H9 (cell line): ENCODE measurements at regions not wholly inside any gene's neighbourhood (a gene's known extent, or its start where the extent isn't known, plus 50 kb on each side); places are given as distances from the start of the nearest gene placed in this dataset.

Source experiments
- DNase-seq: peaks from one replicate; pipeline ENCODE4 v3.0.0-alpha.2; 2017
- H2AFZ ChIP-seq: one replicate; pipeline ENCODE4 v1.6.1; 2013; ENCODE audit warnings: mild to moderate bottlenecking, low read length, control low read depth, moderate library complexity
- H2AK5ac ChIP-seq: 2 replicates; pipeline ENCODE4 v1.6.1; 2013; ENCODE audit warnings: low read length, control low read depth, mixed read lengths; ENCODE audit not compliant: insufficient read length
- H2BK120ac ChIP-seq: one replicate; pipeline ENCODE4 v1.6.1; 2013; ENCODE audit warnings: low read depth, mild to moderate bottlenecking, low read length, control low read depth, inconsistent platforms; ENCODE audit not compliant: poor library complexity, severe bottlenecking
- H2BK12ac ChIP-seq: 2 replicates; pipeline ENCODE4 v1.6.1; 2013; ENCODE audit warnings: low read length, control low read depth, mixed read lengths, low read depth; ENCODE audit not compliant: insufficient read length
- H2BK15ac ChIP-seq: 2 replicates; pipeline ENCODE4 v1.6.1; 2013; ENCODE audit warnings: low read depth, low read length, control low read depth
- H2BK20ac ChIP-seq: one replicate; pipeline ENCODE4 v1.6.1; 2013; ENCODE audit warnings: low read depth, mild to moderate bottlenecking, low read length, control low read depth, inconsistent platforms; ENCODE audit not compliant: poor library complexity, severe bottlenecking
- H2BK5ac ChIP-seq: 2 replicates; pipeline ENCODE4 v1.6.1; 2013; ENCODE audit warnings: low read length, control low read depth, mixed read lengths; ENCODE audit not compliant: insufficient read length
- H3K14ac ChIP-seq: 2 replicates; pipeline ENCODE4 v1.6.1; 2013; ENCODE audit warnings: low read length, control low read depth; ENCODE audit not compliant: insufficient read depth
- H3K18ac ChIP-seq: 2 replicates; pipeline ENCODE4 v1.6.1; 2013; ENCODE audit warnings: low read depth, mild to moderate bottlenecking, mixed read lengths, low read length, control low read depth; ENCODE audit not compliant: insufficient read length
- H3K23ac ChIP-seq: 2 replicates; pipeline ENCODE4 v1.6.1; 2013; ENCODE audit warnings: low read length, control low read depth, mixed read lengths, low read depth; ENCODE audit not compliant: insufficient read length
- H3K23me2 ChIP-seq: 2 replicates; pipeline ENCODE4 v1.6.1; 2013; ENCODE audit warnings: low read depth, mild to moderate bottlenecking, mixed read lengths, low read length, control low read depth; ENCODE audit not compliant: insufficient read length, poor library complexity, severe bottlenecking
- H3K27ac ChIP-seq: 2 replicates; pipeline ENCODE4 v1.5.1; 2013; ENCODE audit warnings: low read length, control low read depth, mixed read lengths, low read depth; ENCODE audit not compliant: insufficient read length
- H3K27me3 ChIP-seq: 2 replicates; pipeline ENCODE4 v1.6.1; 2013; ENCODE audit warnings: low read length, control low read depth, inconsistent platforms; ENCODE audit not compliant: insufficient read depth
- H3K4ac ChIP-seq: 2 replicates; pipeline ENCODE4 v1.6.1; 2013; ENCODE audit warnings: low read depth, mild to moderate bottlenecking, control low read depth, inconsistent platforms, low read length, moderate library complexity
- H3K4me1 ChIP-seq: 2 replicates; pipeline ENCODE4 v1.6.1; 2013; ENCODE audit warnings: low read length, control low read depth, inconsistent platforms; ENCODE audit not compliant: insufficient read depth
- H3K4me2 ChIP-seq: 2 replicates; pipeline ENCODE4 v1.6.1; 2013; ENCODE audit warnings: low read length, control low read depth, mixed read lengths; ENCODE audit not compliant: insufficient read length, insufficient read depth
- H3K56ac ChIP-seq: 2 replicates; pipeline ENCODE4 v1.6.1; 2013; ENCODE audit warnings: low read depth, mild to moderate bottlenecking, mixed read lengths, low read length, control low read depth; ENCODE audit not compliant: insufficient read length
- H3K79me1 ChIP-seq: 2 replicates; pipeline ENCODE4 v1.6.1; 2013; ENCODE audit warnings: low read depth, mild to moderate bottlenecking, moderate library complexity, low read length, control low read depth, inconsistent platforms; ENCODE audit not compliant: insufficient read depth, poor library complexity, severe bottlenecking
- H3K79me2 ChIP-seq: 2 replicates; pipeline ENCODE4 v1.6.1; 2013; ENCODE audit warnings: low read length, control low read depth, inconsistent platforms; ENCODE audit not compliant: insufficient read depth
- H3K9ac ChIP-seq: 2 replicates; pipeline ENCODE4 v1.6.1; 2013; ENCODE audit warnings: low read length, control low read depth, mixed read lengths; ENCODE audit not compliant: insufficient read length; ENCODE audit errors: extremely low read depth
- H3K9me3 ChIP-seq: one replicate; pipeline ENCODE4 v1.6.1; 2013; ENCODE audit warnings: low read depth, low read length, inconsistent platforms; ENCODE audit not compliant: control insufficient read depth
- H3T11ph ChIP-seq: one replicate; pipeline ENCODE4 v1.6.1; 2013; ENCODE audit warnings: mild to moderate bottlenecking, low read length, control low read depth, inconsistent platforms
- H4K20me1 ChIP-seq: one replicate; pipeline ENCODE4 v1.6.1; 2013; ENCODE audit not compliant: control insufficient read depth, insufficient read length, insufficient read depth
- H4K5ac ChIP-seq: 2 replicates; pipeline ENCODE4 v1.6.1; 2013; ENCODE audit warnings: low read depth, mild to moderate bottlenecking, mixed read lengths, low read length, control low read depth; ENCODE audit not compliant: insufficient read length
- H4K8ac ChIP-seq: replicated peaks from 2 replicates; pipeline ENCODE4 v1.6.1; 2013; ENCODE audit warnings: low read length, control low read depth, mixed read lengths, low read depth; ENCODE audit not compliant: insufficient read length
- H4K91ac ChIP-seq: 2 replicates; pipeline ENCODE4 v1.6.1; 2013; ENCODE audit warnings: low read depth, mild to moderate bottlenecking, moderate library complexity, mixed read lengths, low read length, control low read depth; ENCODE audit not compliant: insufficient read length
- H3K27ac Mint-ChIP-seq, 3 experiments: 2 replicates in 2 of 3; 3 replicates in 1 of 3; pipeline ENCODE4 v1.8.0; 2020 to 2021; ENCODE audit warnings: mixed read lengths in 3 of 3, mild to moderate bottlenecking in 1 of 3, moderate library complexity in 1 of 3
- H3K27me3 Mint-ChIP-seq: 2 replicates; pipeline ENCODE4 v1.8.0; 2021; ENCODE audit warnings: low read depth, mild to moderate bottlenecking, moderate library complexity, mixed read lengths
- H3K36me3 Mint-ChIP-seq, 3 experiments: 2 replicates in 2 of 3; 3 replicates in 1 of 3; pipeline ENCODE4 v1.8.0; 2020 to 2021; ENCODE audit warnings: low read depth in 3 of 3, mixed read lengths in 3 of 3; ENCODE audit not compliant: insufficient read depth in 1 of 3
- H3K4me1 Mint-ChIP-seq, 2 experiments: 2 replicates each; pipeline ENCODE4 v1.8.0; 2020; ENCODE audit warnings: mixed read lengths in 2 of 2
- H3K4me3 Mint-ChIP-seq, 2 experiments: 2 replicates in 1 of 2; 3 replicates in 1 of 2; pipeline ENCODE4 v1.8.0; 2020 to 2021; ENCODE audit warnings: mild to moderate bottlenecking in 2 of 2, mixed read lengths in 2 of 2, moderate library complexity in 1 of 2
- H3K9me3 Mint-ChIP-seq, 2 experiments: 2 replicates in 1 of 2; 3 replicates in 1 of 2; pipeline ENCODE4 v1.8.0; 2020; ENCODE audit warnings: mild to moderate bottlenecking in 2 of 2, mixed read lengths in 2 of 2, moderate library complexity in 1 of 2
- CTCF ChIP-seq: fragments of 200-600 bp; sonication (generic); conservative IDR thresholded peaks from 3 replicates; pipeline ENCODE4 v1.8.0; 2021; ENCODE audit warnings: antibody characterized with exemption, mild to moderate bottlenecking
- WGBS: extraction: QIAGEN DNeasy Blood & Tissue Kit; methylation state at CpG from one replicate; pipeline ENCODE4 v1.1.7; 2013; ENCODE audit warnings: missing lambda C conversion rate, low lambda C conversion rate, mixed read lengths; ENCODE audit not compliant: insufficient read length; ENCODE audit errors: extremely low coverage; 5-methylcytosine and 5-hydroxymethylcytosine counted together

- Histone ChIP-seq H2BK12ac (no peak overlapping the region), H3K9ac (no peak overlapping the region), H2BK5ac (no peak overlapping the region), H3K27ac (no peak overlapping the region), H3K27me3 (no peaks in the 10 kb centered on the region), H3K79me2 (no peaks in the 10 kb centered on the region), H4K91ac (no peak overlapping the region), H3K23me2 (no peaks in the 10 kb centered on the region), H2AK5ac (no peak overlapping the region), H3K18ac (no peak overlapping the region), H4K5ac (no peak overlapping the region), H3T11ph (no peak overlapping the region), H3K56ac (no peak overlapping the region), H3K79me1 (no peaks in the 10 kb centered on the region), H4K20me1 (no peaks in the 10 kb centered on the region), H4K8ac (no peak overlapping the region), H2BK20ac (no peak overlapping the region), H3K4me1 (no peaks in the 10 kb centered on the region), H3K4me2 (no peak overlapping the region), H2BK15ac (no peak overlapping the region), H3K4ac (no peak overlapping the region), H3K23ac (no peak overlapping the region), H3K14ac (no peak overlapping the region), H3K9me3 (no peaks in the 10 kb centered on the region), H2BK120ac (no peak overlapping the region), H2AFZ (no peak overlapping the region)
- DNase-seq: no peak
- H3K9me3 Mint-ChIP-seq: peaks cover 2 to 6% of the 10 kb centered on the region in 2 experiments; a peak in 3 of 5 replicates
- H3K4me1 Mint-ChIP-seq: peaks cover 8 to 16% of the 10 kb centered on the region in 2 experiments
- peaks cover 7 to 40% (median 19%) of the 10 kb centered on the region in 3 experiments; a peak in 6 of 7 replicates for H3K36me3 Mint-ChIP-seq
- no peak for TF ChIP-seq CTCF
- no peak overlapping the region for H3K4me3 Mint-ChIP-seq
- WGBS: no CpG with 5 or more reads among the region's 4 CpGs
- H3K27me3 Mint-ChIP-seq: no peaks in the 10 kb centered on the region
- no peak overlapping the region for H3K27ac Mint-ChIP-seq
Observed at GRCh38 chr2:167551416-167551815, 663.1 kb downstream of the XIRP2 start.
